K562 (cell line): ENCODE measurements at regions not wholly inside any gene's neighbourhood (a gene's known extent, or its start where the extent isn't known, plus 50 kb on each side); places are given as distances from the start of the nearest gene placed in this dataset.
"Not testable (repeated sequence)": the region's sequence is repeated elsewhere in the genome, so short reads cannot be mapped to it uniquely, and the experiment has no call there.

ENCODE experiments used
- ATF4 ChIP-seq: fragments of 450-650 bp; formaldehyde crosslinking; IDR thresholded peaks from 2 replicates; pipeline ENCODE4 v1.4.0; 2022; ENCODE audit warnings: mild to moderate bottlenecking, moderate library complexity
- CTCF ChIP-seq, 3 experiments: IDR thresholded peaks in 2 of 3; conservative IDR thresholded peaks in 1 of 3; 2 replicates each; pipeline ENCODE4 v1.5.1; 2011 to 2012; ENCODE audit warnings: low read length in 3 of 3, mild to moderate bottlenecking in 3 of 3, control low read depth in 2 of 3, improper control_type of control experiment in 1 of 3, inconsistent platforms in 1 of 3, low read depth in 1 of 3, mixed read lengths in 1 of 3, moderate library complexity in 1 of 3; ENCODE audit not compliant: insufficient read depth in 2 of 3
- EZH2 ChIP-seq: IDR thresholded peaks from 2 replicates; pipeline ENCODE4 v1.6.1; 2012; ENCODE audit warnings: low read depth, mild to moderate bottlenecking, inconsistent platforms, low read length, borderline replicate concordance
- GABPB1 ChIP-seq: sonication (generic); formaldehyde crosslinking; IDR thresholded peaks from 2 replicates; pipeline ENCODE4 v1.8.0; 2022; ENCODE audit warnings: mild to moderate bottlenecking, missing genetic modification reagents
- GTF3C2 ChIP-seq: IDR thresholded peaks from 3 replicates; pipeline ENCODE4 v1.6.1; 2011; ENCODE audit warnings: borderline replicate concordance, mild to moderate bottlenecking, moderate library complexity; ENCODE audit not compliant: insufficient read length; ENCODE audit errors: extremely low read depth
- MLLT1 ChIP-seq, 2 experiments: fragments of 450-650 bp; IDR thresholded peaks; 2 replicates each; pipeline ENCODE4 v1.6.1; 2016
- RREB1 ChIP-seq: fragments of 250-450 bp; sonication (Bioruptor Pico); IDR thresholded peaks from 2 replicates; pipeline ENCODE4 v1.4.0; 2020
- TBP ChIP-seq: optimal IDR thresholded peaks from 2 replicates; pipeline ENCODE3; 2011; ENCODE audit warnings: low read depth, low read length, improper control_type of control experiment
- TFAP4 ChIP-seq: sonication (generic); formaldehyde crosslinking; IDR thresholded peaks from 2 replicates; pipeline ENCODE4 v1.8.0; 2022; ENCODE audit warnings: missing genetic modification reagents, mild to moderate bottlenecking, moderate library complexity, borderline replicate concordance
- TSC22D4 ChIP-seq: fragments of 450-650 bp; IDR thresholded peaks from 2 replicates; pipeline ENCODE4 v1.6.1; 2016; ENCODE audit warnings: missing genetic modification characterization, missing biosample characterization, control low read depth
- VEZF1 ChIP-seq: fragments of 200-800 bp; sonication (Bioruptor generic); IDR thresholded peaks from 2 replicates; pipeline ENCODE4 v1.6.1; 2017; ENCODE audit warnings: missing genetic modification characterization, missing compliant biosample characterization
- ZBTB33 ChIP-seq: sonication (generic); formaldehyde crosslinking; IDR thresholded peaks from 2 replicates; pipeline ENCODE4 v1.8.1; 2023; ENCODE audit warnings: mild to moderate bottlenecking, missing genetic modification reagents
- ZNF75A ChIP-seq: fragments of 450-650 bp; formaldehyde crosslinking; IDR thresholded peaks from 2 replicates; pipeline ENCODE4 v1.4.0; 2020; ENCODE audit warnings: mild to moderate bottlenecking

- not testable (repeated sequence) for TF ChIP-seq ZNF75A; GTF3C2; MLLT1 (IDR thresholded peaks at IDR 0.05); ZBTB33 (CRISPR knock-in tag); TFAP4 (CRISPR knock-in tag); GABPB1 (CRISPR knock-in tag); EZH2; ATF4 (CRISPR knock-in tag); VEZF1 (CRISPR knock-in tag); TBP; RREB1 (CRISPR knock-in tag); TSC22D4 (tag)
- peak; percentile 14 to 19 (median 18); a peak in 2 of 6 replicates for TF ChIP-seq CTCF (IDR thresholded peaks at IDR 0.05 in 2 of 3, conservative IDR thresholded peaks at IDR 0.05 in 1 of 3; ENCODE audit: insufficient read depth in 2 of 3, low read depth in 1 of 3, low read length in 3 of 3)
These were observed 184.6 kb upstream of the TP53TG3C start for GRCh38 chr16:33009468-33009867.
